Activated CD8-positive, alpha-beta memory T cell treated with anti-CD3 and anti-CD28 coated beads, Interleukin-2, amount 50 U/mL, for 24 hours (primary cell): ENCODE measurements at regions not wholly inside any gene's neighbourhood (a gene's known extent, or its start where the extent isn't known, plus 50 kb on each side); places are given as distances from the start of the nearest gene placed in this dataset.

Experiments
- DNase-seq: peaks from one replicate; pipeline ENCODE4 v3.0.0-alpha.2; 2020; ENCODE audit errors: extremely low read depth

DNA sequence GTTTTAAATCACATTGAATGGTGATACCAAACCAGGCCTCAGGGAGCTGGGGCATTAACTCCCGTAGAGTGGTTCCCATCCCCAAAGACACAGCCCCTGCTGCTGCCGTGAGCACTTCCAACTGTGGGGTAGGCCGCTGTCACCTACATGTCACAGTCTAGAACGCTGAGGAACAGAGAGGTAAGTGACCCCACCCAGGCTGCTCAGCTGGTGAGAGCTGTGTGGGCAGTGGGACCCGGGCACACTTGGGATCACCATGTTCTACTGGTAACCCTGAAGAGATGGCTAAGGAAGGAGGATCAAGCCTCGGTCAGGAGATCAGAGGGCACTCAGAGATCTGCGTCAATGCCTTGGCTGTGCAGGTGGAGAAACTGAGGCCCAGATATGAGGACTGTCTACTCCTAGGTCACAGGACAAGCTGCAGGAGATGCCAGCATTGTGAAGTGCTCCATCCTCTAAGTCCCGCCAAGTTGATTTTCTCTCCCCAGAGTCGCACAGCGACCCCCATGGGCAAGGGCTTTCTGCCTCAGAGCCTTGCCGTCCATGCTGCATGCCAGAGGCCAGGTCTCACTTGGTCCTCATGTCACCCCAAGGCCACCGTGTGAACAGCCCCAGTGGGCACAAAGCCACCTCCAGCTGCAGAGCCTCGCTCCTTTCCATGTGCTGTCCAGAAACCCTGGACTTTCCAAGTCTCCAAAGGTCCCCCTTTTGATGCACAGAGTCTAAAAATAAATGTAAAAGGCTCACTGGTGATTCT, 144.2 kb upstream of the OTOS start:
- DNase-seq: no peak

DNA sequence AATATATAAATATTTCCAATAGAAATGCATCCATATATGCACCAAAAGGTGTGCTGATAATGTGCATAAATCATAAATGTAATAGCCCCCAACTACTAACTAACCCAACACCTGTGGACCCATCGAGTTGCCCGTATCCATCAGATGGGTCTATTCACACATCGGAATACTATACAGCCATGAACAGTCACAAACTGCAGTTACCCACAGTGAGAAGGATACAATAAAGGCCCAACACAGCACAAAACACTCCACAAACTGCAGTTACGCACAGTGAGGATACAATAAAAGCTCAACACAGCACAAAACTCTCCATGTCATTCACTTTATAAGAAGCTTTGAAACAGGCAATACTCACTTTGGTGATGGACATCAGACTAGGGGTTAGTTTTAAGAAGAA, 145.3 kb upstream of the OTOS start:
- DNase-seq: no peak

DNA sequence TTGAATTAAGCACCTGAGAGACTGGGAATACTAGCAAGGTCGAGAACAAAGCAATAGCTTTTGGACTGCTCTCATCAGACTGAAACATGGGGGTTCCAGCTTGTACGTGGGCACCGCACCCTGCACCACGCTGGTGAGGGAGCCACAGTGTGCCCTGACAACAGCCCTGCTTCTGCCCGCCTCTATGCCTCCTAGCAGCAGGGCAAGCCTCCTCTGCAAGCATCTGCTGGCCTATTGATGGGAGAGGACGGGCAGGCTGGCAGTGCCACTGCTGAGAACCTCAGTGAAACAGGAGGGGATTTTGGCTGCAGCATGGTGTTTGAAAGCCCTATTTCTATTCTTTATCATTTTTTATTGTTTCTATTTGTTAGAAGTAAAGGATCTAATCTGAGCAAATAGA, 146.1 kb upstream of the OTOS start:
- no peak for DNase-seq

- no peak for DNase-seq
Measured at GRCh38 chr2:240287011-240287410, 146.6 kb upstream of the OTOS start.

DNA sequence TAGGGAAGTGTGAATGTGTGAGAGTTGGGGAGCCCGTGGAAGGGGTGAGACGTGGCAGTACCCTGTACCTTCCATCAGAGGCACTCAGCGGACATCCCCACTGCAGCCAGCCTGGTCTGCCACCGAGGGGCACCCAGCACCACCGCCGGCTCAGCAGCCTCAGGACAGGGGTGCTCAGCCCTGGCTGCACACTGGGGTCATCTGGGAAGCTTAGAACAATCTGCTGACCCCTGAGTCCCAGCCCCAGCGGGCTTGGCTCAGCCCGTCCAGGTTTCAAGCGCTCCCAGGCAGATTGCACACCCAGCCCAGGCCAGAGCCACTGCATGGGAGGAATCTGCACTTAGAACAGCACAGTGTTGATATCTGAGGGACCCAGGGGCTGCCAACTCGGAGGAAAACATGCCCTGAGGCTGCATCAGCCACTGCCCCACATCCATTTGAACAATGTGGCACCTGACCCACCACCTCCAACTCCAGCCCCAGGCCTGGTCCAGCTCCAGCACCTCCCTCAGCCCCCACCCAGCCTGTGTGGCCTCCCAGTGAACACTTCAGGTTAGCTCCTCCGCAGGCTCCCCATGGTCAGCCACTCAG, 147.1 kb upstream of the OTOS start:
- no peak for DNase-seq

- no peak for DNase-seq
Measured at GRCh38 chr2:240288087-240288521, 147.4 kb upstream of the GPC1 start.

- DNase-seq: no peak
Measured at GRCh38 chr2:240289701-240290431, 145.6 kb upstream of the GPC1 start.

- DNase-seq: no peak
Measured at GRCh38 chr2:240290432-240291336, 144.8 kb upstream of the GPC1 start.

DNA sequence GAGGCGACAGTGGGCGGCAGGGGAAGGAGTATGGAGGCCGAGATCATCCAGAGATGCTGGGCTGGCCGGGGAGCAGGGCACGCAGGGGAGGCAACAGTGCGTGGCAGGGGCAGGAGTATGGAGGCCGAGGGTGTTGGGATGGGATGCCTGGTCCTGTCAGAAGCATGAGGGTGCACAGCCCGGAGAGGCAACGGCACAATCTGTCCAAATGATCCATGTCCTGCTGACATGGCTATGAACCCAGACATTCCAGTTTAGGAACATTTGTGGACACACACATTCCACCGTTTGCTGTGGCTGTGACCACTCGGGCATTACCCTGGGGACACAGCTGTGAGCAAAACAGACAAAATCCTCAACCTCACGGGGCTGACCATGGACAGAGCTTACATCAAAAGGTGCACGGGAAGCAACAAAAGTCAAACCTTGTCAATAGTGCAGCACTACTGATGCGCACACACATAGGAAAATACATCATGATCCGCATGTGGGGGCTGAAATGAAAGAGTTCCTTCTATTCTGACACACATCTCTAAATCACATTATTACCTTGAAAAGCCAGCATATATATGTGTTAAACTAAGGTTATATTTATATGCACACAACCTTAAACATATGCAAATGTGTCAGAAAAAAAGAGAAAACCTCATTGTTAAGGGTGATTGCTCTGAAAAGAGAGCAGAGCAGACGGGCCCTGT, 144.0 kb upstream of the GPC1 start:
- DNase-seq: no peak

DNA sequence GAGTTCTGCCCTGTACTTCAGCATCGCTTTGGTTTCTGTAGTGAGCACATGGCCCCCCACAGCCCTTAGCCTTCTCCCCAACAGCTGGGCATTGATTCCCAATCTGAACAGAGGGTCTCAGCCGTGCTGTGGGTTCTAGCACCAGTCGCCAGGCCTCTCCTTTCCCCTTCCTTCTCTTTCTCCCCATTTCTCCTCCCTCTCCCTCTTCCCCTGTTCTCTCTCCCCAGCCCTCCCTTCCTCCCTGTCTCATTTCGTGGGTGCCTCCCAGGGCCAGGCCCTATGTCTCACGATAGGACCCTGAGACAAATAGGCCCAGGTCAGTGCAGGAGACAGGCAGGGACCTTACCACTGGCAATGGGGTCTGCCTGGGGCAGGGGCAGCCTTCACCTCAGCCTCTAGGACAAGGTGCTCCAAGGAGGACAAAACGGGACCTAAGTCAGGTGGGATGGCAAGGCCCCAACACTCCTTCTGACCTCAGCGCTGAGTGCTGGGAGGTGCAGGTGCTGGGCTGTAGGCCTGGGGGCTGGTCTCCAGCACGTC, 143.4 kb upstream of the GPC1 start:
- DNase-seq: no peak

- no peak for DNase-seq
Measured at GRCh38 chr2:240292619-240293525, 142.6 kb upstream of the GPC1 start.

- no peak for DNase-seq
Measured at GRCh38 chr2:240293557-240294461, 141.7 kb upstream of the GPC1 start.

DNA sequence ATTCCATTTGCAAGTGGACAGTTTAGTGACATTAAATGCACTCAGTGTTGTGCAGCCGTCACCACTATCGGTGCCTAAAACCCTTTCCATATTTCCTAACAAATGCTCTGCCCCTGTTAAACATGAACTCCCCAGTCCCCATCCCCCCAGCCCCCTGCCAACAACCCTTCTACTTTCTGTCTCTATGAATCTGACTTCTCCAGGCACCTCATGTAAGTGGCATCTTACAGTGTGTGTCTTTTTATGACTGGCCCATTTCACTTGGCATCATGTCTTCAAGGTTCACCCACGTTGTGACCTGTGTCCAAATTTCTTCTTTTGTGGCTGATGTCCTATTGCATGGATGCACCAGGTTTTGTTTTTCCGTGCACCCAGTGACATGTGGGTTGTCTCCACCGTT, 140.9 kb upstream of the GPC1 start:
- no peak for DNase-seq

DNA sequence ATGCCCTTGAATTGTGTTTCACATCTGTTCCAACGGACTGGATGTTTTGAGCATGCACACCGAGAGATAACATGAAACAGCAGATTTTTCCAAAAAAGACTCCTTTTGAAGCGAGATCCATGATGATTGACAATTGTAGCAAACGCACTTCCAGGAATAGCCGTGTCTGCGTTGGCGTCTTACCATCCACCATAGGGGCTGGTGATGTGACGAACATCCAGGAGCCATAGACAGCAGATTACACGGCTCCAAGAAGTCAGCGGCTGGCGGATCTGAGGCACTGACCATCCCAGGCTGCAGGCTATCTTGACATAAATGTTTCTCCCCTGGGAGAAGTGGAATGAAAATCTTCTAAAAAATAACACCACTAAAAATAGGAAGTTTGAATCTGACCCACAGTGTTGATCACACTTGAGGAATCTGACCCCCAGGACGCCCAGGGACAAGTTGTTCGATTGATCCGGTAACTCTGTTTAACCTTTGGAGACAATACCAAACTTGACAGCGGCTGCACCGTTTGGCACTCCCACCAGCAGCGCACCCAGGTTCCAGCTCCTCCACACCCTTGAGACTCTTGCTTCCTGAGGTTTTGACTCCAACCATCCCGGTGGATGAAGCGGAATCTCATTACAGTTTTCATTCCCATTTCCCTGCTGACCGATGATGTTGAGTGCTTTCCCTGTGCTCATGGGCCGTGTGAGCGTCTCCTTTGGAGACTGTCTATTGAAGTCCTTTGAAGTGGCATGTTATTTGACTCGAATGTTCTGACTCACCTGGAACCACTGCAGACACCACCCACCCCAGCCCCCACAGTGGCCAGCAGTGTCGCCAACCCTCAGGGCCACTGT, 140.0 kb upstream of the GPC1 start:
- DNase-seq: no peak

- no peak for DNase-seq
Measured at GRCh38 chr2:240296104-240296406, 139.4 kb upstream of the GPC1 start.

GRCh38 chr2:240296476-240297255, 138.8 kb upstream of the GPC1 start:
- DNase-seq: no peak
